AG04449 (cell line): ENCODE measurements at regions not wholly inside any gene's neighbourhood (a gene's known extent, or its start where the extent isn't known, plus 50 kb on each side); places are given as distances from the start of the nearest gene placed in this dataset.

ENCODE experiments used
- CTCF ChIA-PET: fragments of 350-600 bp; formaldehyde crosslinking; extraction: SDS; loops from one replicate; lab custom pipeline; 2021; ENCODE audit warnings: antibody characterized with exemption; lab: Yijun Ruan, JAX
- POLR2A ChIA-PET: fragments of 400-600, 350-600 bp; formaldehyde crosslinking; extraction: SDS; loops from one replicate; lab custom pipeline; 2020; ENCODE audit warnings: antibody characterized with exemption, inconsistent platforms; lab: Yijun Ruan, JAX
- DNase-seq: peaks from one replicate; pipeline ENCODE4 v3.0.0-alpha.2; 2010; ENCODE audit warnings: low read depth, low spot score
- H3K4me3 ChIP-seq: 2 replicates; pipeline ENCODE4 v1.5.1; 2011; ENCODE audit warnings: low read depth, mild to moderate bottlenecking, control low read depth, low read length
- TF ChIP-seq, protein P1 (sequence below): IDR thresholded peaks from one replicate; pipeline ENCODE4 v1.5.1; 2011; ENCODE audit warnings: mild to moderate bottlenecking, moderate library complexity, low read length, control low read depth, inconsistent platforms; ENCODE audit not compliant: insufficient read depth; ENCODE audit errors: missing control alignments

DNA sequence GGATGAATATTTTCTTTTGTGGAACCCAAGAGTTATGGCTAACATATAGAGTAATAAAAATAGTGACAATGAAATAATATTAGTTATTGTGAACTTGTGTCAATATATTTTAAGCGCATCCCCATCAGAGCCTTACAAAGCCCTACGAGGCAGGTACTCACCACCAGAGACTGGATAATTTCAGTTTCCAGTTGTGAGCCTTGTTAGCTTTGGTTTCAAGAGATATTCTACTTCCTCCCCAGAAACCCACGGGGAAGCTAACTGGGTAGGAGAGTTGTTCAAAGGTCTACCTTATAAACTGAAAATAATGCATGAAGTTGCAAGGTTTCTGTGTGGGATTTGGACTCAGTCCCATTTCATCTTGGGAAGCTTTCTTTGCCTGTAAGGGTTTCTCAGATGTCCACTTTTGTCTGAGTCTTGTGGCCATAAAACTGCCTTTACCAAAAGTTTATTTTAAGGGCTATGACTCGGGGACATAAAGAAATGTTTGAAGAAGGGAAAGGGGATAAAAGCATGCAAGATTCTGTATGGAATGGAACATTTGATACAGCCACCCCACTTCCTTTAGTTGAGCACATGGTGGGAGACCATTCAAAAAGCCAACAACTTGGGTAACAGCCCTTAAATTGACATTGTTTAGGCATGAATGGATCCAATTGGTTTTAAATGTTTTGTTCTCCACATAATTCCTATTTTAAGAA, 57.4 kb upstream of the ANKRD55 start:
- CTCF ChIA-PET, result interaction anchor here (0.6 to 0.9 kb wide), 3 partner anchors 21 to 548 kb away, joined by 3 read pairs; no protein-coding TSS in a partner anchor
- H3K4me3 ChIP-seq, result no peak overlapping the region
- no peak for DNase-seq
- POLR2A ChIA-PET, result no interaction called here
- TF ChIP-seq, protein P1, sequence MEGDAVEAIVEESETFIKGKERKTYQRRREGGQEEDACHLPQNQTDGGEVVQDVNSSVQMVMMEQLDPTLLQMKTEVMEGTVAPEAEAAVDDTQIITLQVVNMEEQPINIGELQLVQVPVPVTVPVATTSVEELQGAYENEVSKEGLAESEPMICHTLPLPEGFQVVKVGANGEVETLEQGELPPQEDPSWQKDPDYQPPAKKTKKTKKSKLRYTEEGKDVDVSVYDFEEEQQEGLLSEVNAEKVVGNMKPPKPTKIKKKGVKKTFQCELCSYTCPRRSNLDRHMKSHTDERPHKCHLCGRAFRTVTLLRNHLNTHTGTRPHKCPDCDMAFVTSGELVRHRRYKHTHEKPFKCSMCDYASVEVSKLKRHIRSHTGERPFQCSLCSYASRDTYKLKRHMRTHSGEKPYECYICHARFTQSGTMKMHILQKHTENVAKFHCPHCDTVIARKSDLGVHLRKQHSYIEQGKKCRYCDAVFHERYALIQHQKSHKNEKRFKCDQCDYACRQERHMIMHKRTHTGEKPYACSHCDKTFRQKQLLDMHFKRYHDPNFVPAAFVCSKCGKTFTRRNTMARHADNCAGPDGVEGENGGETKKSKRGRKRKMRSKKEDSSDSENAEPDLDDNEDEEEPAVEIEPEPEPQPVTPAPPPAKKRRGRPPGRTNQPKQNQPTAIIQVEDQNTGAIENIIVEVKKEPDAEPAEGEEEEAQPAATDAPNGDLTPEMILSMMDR, result no peak

DNA sequence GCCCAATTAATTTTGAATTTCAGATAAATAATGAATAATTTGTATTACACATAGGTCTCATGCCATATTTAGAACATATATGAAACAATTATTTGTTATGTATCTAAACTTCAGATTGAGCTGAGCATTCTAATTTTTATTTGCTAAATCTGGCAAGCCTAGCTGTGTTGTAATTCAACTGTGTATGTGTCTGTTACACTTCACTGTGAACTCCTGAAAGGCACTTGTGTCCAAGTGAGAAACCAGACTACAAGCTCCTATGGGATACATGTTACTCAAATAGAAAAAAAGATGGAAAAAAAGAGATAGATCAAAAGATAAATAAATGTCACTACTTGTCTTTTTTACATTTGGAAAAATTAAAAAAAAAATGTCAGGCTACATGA, 56.5 kb upstream of the ANKRD55 start:
- POLR2A ChIA-PET, result no interaction called here
- H3K4me3 ChIP-seq, result no peak overlapping the region
- TF ChIP-seq, protein P1, result no peak
- no peak for DNase-seq
- CTCF ChIA-PET, result interaction anchor here (0.9 to 1.1 kb wide), 2 partner anchors 172 to 549 kb away, joined by 3 read pairs; no protein-coding TSS in a partner anchor

DNA sequence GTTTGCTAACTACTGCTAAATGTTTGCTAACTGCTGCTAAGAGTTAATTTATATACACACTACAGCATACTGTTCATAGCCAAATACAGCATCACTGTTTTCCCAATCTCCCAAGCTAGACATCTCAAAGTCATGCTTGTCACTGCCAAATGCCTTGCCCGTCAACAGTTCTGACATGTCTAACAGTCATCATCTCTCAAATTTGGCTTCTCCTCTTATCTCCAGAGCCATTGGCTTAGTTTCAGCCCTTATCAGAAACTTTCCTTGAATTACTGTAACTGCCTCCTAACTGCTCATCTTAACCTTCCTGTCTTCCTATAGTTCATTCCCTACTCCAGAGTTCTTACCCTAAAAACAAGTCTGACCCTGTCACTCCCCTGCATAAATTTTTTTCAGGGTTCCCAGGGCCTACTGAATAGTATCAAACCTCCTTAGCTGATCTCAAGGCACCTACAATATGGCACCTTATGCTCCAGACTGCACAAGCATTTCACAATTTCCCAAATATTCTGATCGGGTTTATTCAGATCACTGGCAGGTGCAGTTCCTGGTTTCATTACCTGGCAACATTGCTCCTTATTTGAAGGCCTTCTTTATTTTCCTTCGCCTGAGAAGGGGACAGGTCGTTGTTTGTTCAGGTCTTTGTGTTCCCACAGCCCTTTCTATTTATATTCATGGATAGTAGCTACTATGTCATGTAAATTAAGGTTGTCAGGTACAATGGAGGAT, 55.9 kb upstream of the ANKRD55 start:
- TF ChIP-seq, protein P1, result no peak
- no peak for DNase-seq
- CTCF ChIA-PET, result interaction anchor here (1.1 kb wide), 1 partner anchor 550 kb away, joined by 3 read pairs; no protein-coding TSS in a partner anchor
- no peak overlapping the region for H3K4me3 ChIP-seq
- POLR2A ChIA-PET, result no interaction called here

DNA sequence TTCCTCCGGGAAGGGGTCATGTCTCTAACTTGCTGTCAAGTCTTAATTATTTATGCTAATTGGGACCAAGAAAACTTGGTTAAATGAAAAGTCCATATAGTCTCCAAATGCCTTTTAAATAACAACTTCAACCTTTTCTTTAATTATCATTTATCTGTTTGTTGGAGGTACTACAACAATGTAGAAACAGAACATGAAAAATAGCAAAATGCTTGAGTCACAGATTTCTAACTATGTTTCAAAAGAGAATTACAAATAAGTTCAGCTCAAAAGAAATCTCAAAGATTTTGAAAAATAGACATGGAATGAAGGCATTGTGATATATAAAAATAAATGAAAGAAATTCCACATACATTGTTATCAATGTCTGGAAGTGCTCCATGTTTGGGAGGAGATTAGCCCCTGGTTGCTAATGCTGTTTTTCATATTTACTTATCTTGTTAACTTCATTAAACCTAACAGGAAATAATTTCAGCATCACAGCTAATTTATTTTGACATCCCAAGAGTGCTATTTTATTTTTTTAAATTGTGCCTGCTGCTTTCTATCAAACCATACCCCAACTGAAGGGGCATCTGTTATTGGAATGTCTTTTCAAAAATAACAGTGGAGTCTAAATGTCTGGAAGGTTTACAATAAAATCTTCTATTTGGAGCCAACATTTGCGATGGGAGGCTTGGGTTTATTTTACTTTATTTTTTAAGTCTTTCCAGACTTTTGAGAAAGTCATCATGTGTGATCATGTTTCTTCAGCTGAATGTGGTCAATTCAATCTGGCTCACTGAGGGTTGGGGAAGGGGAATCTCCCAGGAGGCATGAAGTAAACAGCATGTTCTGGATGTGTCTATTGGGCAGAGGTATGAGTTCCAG, 53.1 kb upstream of the ANKRD55 start:
- CTCF ChIA-PET, result interaction anchor here (1.0 to 1.4 kb wide), 3 partner anchors 15 to 852 kb away, joined by 3 to 4 read pairs (median 3); no protein-coding TSS in a partner anchor

DNA sequence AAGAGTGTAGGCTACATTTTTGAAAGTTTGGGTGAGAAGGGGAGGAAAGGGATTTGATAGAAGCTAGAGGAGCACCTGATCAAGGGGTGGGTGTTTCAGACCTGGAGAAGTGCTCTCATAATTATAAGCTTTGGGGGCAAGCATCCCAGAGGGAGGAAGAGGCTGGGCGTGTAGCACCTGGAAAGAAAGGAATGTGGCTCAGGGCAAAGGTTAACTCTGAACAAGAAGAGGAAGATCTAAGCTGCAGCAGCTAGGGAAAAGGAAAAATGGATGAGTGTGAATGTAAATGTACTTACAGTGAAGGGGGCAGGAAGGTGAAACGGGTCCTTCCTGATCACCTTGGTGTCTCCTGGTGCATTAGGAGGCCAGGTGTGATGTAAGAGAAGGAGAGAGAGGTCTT, 49.8 kb upstream of the ANKRD55 start:
- H3K4me3 ChIP-seq, result no peak overlapping the region
- CTCF ChIA-PET, result interaction anchor here (0.6 to 3.0 kb wide), 3 partner anchors 12 to 556 kb away, joined by 3 to 9 read pairs (median 5); no protein-coding TSS in a partner anchor
- TF ChIP-seq, protein P1, result no peak
- no peak for DNase-seq
- POLR2A ChIA-PET, result no interaction called here

More for the DNA sequence above, 53.1 kb upstream of the ANKRD55 start:
- POLR2A ChIA-PET, result interaction anchor here (0.6 kb wide), 1 partner anchor 595 kb away, joined by 3 read pairs; no protein-coding TSS in a partner anchor
- no peak overlapping the region for H3K4me3 ChIP-seq
- TF ChIP-seq, protein P1, result no peak
- DNase-seq, result no peak
